ENCODE measurements at regions not wholly inside any gene's neighbourhood (a gene's known extent, or its start where the extent isn't known, plus 50 kb on each side); places are given as distances from the start of the nearest gene placed in this dataset.
"Not testable (repeated sequence)": the region's sequence is repeated elsewhere in the genome, so short reads cannot be mapped to it uniquely, and the experiment has no call there.

GRCh38 chr2:8441986-8442385 is 239.9 kb upstream of the ID2 start:
- H3K4me1 ChIP-seq = peaks cover 4 to 23% (median 19%) of the 10 kb centered on the region in 4 donors
- H3K4me3 ChIP-seq = no peak overlapping the region
- intact Hi-C loops (cut with DNase I; ENCODE audit: low total_unique reads) = no loop called here
- no peak overlapping the region for H3K27ac ChIP-seq
- no peaks in the 10 kb centered on the region for H3K27me3 ChIP-seq
- H3K36me3 ChIP-seq = no peaks in the 10 kb centered on the region
- H3K9me3 ChIP-seq = no peaks in the 10 kb centered on the region
- DNase-seq = no peak
- no peak for TF ChIP-seq POLR2AphosphoS5 (IDR thresholded peaks at IDR 0.05)
- TF ChIP-seq POLR2A (IDR thresholded peaks at IDR 0.05) = no peak
- TF ChIP-seq EP300 (IDR thresholded peaks at IDR 0.05) = no peak
- no peak for TF ChIP-seq CTCF (IDR thresholded peaks at IDR 0.05)
- 69 to 80% (median 75%) methylated on average over 2 of the region's 2 CpGs for WGBS, 5 donors

GRCh38 chr2:8442833-8443486 is 238.9 kb upstream of the ID2 start:
- 61 to 69% (median 63%) methylated on average over 4 of the region's 4 CpGs for WGBS, 5 donors
- DNase-seq = no peak
- no peaks in the 10 kb centered on the region for H3K27me3 ChIP-seq
- no peak overlapping the region for H3K4me3 ChIP-seq
- no peak for TF ChIP-seq EP300 (IDR thresholded peaks at IDR 0.05)
- no peak for TF ChIP-seq POLR2AphosphoS5 (IDR thresholded peaks at IDR 0.05)
- TF ChIP-seq CTCF (IDR thresholded peaks at IDR 0.05) = no peak
- no peak for TF ChIP-seq POLR2A (IDR thresholded peaks at IDR 0.05)
- intact Hi-C loops (cut with DNase I; ENCODE audit: low total_unique reads) = no loop called here
- peaks cover 4 to 23% (median 19%) of the 10 kb centered on the region in 4 donors for H3K4me1 ChIP-seq
- no peaks in the 10 kb centered on the region for H3K36me3 ChIP-seq
- H3K27ac ChIP-seq = no peak overlapping the region
- H3K9me3 ChIP-seq = no peaks in the 10 kb centered on the region

DNA sequence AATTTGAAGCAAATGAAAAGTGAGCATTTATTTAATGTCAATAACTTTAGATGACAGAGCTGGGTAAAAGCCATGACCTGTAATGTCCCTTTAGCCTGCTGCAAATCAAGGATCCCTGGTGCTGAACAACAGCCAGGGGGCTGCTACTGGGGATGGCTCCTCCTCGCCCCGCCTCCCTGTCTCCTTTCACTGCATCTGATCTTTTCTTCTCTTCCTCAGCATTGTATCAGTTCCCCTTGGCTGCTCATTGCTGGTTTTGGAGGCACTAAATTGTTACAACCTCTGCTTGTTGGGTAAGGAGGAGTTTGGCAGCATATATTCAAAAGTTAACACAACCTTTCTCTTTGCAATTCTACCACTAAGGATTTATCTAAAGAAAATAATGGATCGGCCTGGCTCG is 236.3 kb upstream of the ID2 start:
- Histone ChIP-seq H3K27me3 (no peaks in the 10 kb centered on the region), H3K36me3 (no peaks in the 10 kb centered on the region), H3K27ac (no peak overlapping the region), H3K4me3 (no peak overlapping the region), H3K4me1 (no peaks in the 10 kb centered on the region), H3K9me3 (no peaks in the 10 kb centered on the region)
- 24 to 36% (median 30%) methylated on average over 4 of the region's 4 CpGs for WGBS, 5 donors
- DNase-seq = no peak
- intact Hi-C loops (cut with DNase I; ENCODE audit: low total_unique reads) = no loop called here
- TF ChIP-seq CTCF (IDR thresholded peaks at IDR 0.05) (no peak), POLR2AphosphoS5 (IDR thresholded peaks at IDR 0.05) (no peak), POLR2A (IDR thresholded peaks at IDR 0.05) (no peak), EP300 (IDR thresholded peaks at IDR 0.05) (no peak)

DNA sequence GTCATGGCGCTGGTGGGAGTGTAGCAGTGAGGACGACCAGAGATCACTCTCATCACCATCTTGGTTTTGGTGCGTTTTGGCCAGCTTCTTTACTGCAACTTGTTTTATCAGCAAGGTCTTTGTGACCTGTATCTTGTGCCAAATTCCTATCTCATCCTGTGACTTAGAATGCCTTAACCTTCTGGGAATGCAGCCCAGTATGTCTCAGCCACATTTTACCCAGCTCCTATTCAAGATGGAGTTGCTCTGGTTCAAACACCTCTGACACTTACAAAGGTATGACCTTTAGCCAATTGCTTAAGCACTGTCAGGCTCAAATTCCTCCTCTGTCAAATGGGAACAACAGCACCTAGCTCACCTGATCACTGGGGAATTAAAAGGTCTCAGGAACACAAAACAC is 235.1 kb upstream of the ID2 start:
- H3K4me1 ChIP-seq; H3K27me3 ChIP-seq; DNase-seq; H3K36me3 ChIP-seq; intact Hi-C loops (cut with DNase I; ENCODE audit: low total_unique reads); H3K4me3 ChIP-seq; H3K27ac ChIP-seq; H3K9me3 ChIP-seq: not testable (repeated sequence)
- 68 to 85% (median 71%) methylated on average over 3 of the region's 3 CpGs for WGBS, 5 donors

GRCh38 chr2:8447610-8448221 is 234.1 kb upstream of the ID2 start:
- Histone ChIP-seq H3K27ac (no peak overlapping the region), H3K4me3 (no peak overlapping the region), H3K4me1 (no peaks in the 10 kb centered on the region), H3K9me3 (no peaks in the 10 kb centered on the region), H3K36me3 (no peaks in the 10 kb centered on the region), H3K27me3 (peaks cover 0 to 8% (median 0%) of the 10 kb centered on the region in 3 donors)
- intact Hi-C loops (cut with DNase I; ENCODE audit: low total_unique reads) = no loop called here
- DNase-seq = no peak
- TF ChIP-seq POLR2AphosphoS5 (IDR thresholded peaks at IDR 0.05) (no peak), CTCF (IDR thresholded peaks at IDR 0.05) (no peak), EP300 (IDR thresholded peaks at IDR 0.05) (no peak), POLR2A (IDR thresholded peaks at IDR 0.05) (no peak)
- 76 to 92% (median 80%) methylated on average over 3 of the region's 3 CpGs for WGBS, 5 donors
